Neural cell (in vitro differentiated cells): ENCODE measurements at regions not wholly inside any gene's neighbourhood (a gene's known extent, or its start where the extent isn't known, plus 50 kb on each side); places are given as distances from the start of the nearest gene placed in this dataset.

ENCODE experiments used
- H2AFZ ChIP-seq: fragments of 200-600, 300-800 bp; sonication (generic), shearing (Covaris generic); 2 replicates; pipeline ENCODE4 v1.6.0; 2014; ENCODE audit warnings: low read depth, mild to moderate bottlenecking, antibody characterized with exemption, low read length, moderate library complexity
- H3F3A ChIP-seq: fragments of 200-600 bp; shearing (Covaris generic); 2 replicates; pipeline ENCODE4 v1.6.1; 2016; ENCODE audit warnings: mild to moderate bottlenecking, moderate library complexity, mixed read lengths, antibody characterized with exemption, low read length; ENCODE audit not compliant: insufficient read depth, poor library complexity, severe bottlenecking
- H3K27ac ChIP-seq: fragments of 200-600, 300-800 bp; sonication (generic), shearing (Covaris generic); 2 replicates; pipeline ENCODE4 v1.5.1; 2014; ENCODE audit warnings: mild to moderate bottlenecking, low read length, moderate library complexity
- H3K27me3 ChIP-seq: fragments of 300-800, 200-600 bp; sonication (generic), shearing (Covaris generic); 2 replicates; pipeline ENCODE4 v1.6.0; 2014; ENCODE audit warnings: mild to moderate bottlenecking, low read depth, low read length, moderate library complexity; ENCODE audit not compliant: insufficient read depth
- H3K36me3 ChIP-seq: fragments of 300-800, 200-600 bp; sonication (generic), shearing (Covaris generic); 2 replicates; pipeline ENCODE4 v1.5.1; 2014; ENCODE audit warnings: mild to moderate bottlenecking, antibody characterized with exemption, low read length, moderate library complexity; ENCODE audit not compliant: insufficient read depth
- H3K4me2 ChIP-seq: fragments of 300-800, 200-600 bp; sonication (generic), shearing (Covaris generic); 2 replicates; pipeline ENCODE4 v1.6.0; 2014; ENCODE audit warnings: mild to moderate bottlenecking, low read length
- H3K4me3 ChIP-seq: fragments of 300-800, 200-600 bp; sonication (generic), shearing (Covaris generic); 2 replicates; pipeline ENCODE4 v1.5.1; 2014; ENCODE audit warnings: mild to moderate bottlenecking, low read length, moderate library complexity
- H3K79me2 ChIP-seq: fragments of 200-600 bp; shearing (Covaris generic); replicated peaks from 2 replicates; pipeline ENCODE4 v1.6.0; 2014; ENCODE audit warnings: mild to moderate bottlenecking, low read length, moderate library complexity; ENCODE audit not compliant: insufficient read depth
- H3K9ac ChIP-seq: fragments of 300-800, 200-600 bp; sonication (generic), shearing (Covaris generic); 2 replicates; pipeline ENCODE4 v1.6.1; 2016; ENCODE audit warnings: mild to moderate bottlenecking, low read length, mixed read lengths
- H3K9me2 ChIP-seq: fragments of 200-600 bp; shearing (Covaris generic); 2 replicates; pipeline ENCODE4 v1.6.1; 2016; ENCODE audit warnings: mild to moderate bottlenecking, low read length, mixed read lengths; ENCODE audit not compliant: insufficient read depth
- H3K9me3 ChIP-seq: fragments of 200-600, 300-800 bp; sonication (generic), shearing (Covaris generic); 2 replicates; pipeline ENCODE4 v1.6.1; 2016; ENCODE audit warnings: mild to moderate bottlenecking, mixed run types, low read length, moderate library complexity, mixed read lengths
- H4K20me1 ChIP-seq: fragments of 200-600 bp; shearing (Covaris generic); 2 replicates; pipeline ENCODE4 v1.6.1; 2016; ENCODE audit warnings: mild to moderate bottlenecking, mixed run types; ENCODE audit not compliant: insufficient read depth
- CTCF ChIP-seq: fragments of 450-650 bp; IDR thresholded peaks from 2 replicates; pipeline ENCODE4 v1.5.1; 2014; ENCODE audit warnings: antibody characterized with exemption, mild to moderate bottlenecking, moderate library complexity; ENCODE audit not compliant: poor library complexity, severe bottlenecking
- EP300 ChIP-seq: fragments of 450-650 bp; conservative IDR thresholded peaks from 2 replicates; pipeline ENCODE4 v1.6.1; 2014; ENCODE audit warnings: antibody characterized with exemption, mild to moderate bottlenecking, moderate library complexity; ENCODE audit not compliant: poor library complexity, severe bottlenecking
- EZH2 ChIP-seq: fragments of 200-600, 300-800 bp; shearing (Covaris generic), sonication (generic); IDR thresholded peaks from 2 replicates; pipeline ENCODE4 v1.6.1; 2014; ENCODE audit warnings: antibody characterized with exemption, low read length, borderline replicate concordance, mild to moderate bottlenecking; ENCODE audit not compliant: insufficient read depth, poor library complexity, severe bottlenecking
- MXI1 ChIP-seq: fragments of 450-650 bp; conservative IDR thresholded peaks from 2 replicates; pipeline ENCODE4 v1.6.1; 2014; ENCODE audit warnings: antibody characterized with exemption, mild to moderate bottlenecking; ENCODE audit not compliant: poor library complexity, severe bottlenecking
- POLR2AphosphoS5 ChIP-seq: IDR thresholded peaks from 2 replicates; pipeline ENCODE4 v1.6.1; 2012
- RAD21 ChIP-seq: fragments of 450-650 bp; conservative IDR thresholded peaks from 2 replicates; pipeline ENCODE4 v1.6.1; 2014; ENCODE audit warnings: antibody characterized with exemption, mild to moderate bottlenecking, moderate library complexity
- REST ChIP-seq: IDR thresholded peaks from 2 replicates; pipeline ENCODE4 v1.6.1; 2012; ENCODE audit warnings: borderline replicate concordance
- SMC3 ChIP-seq: fragments of 450-650 bp; conservative IDR thresholded peaks from 2 replicates; pipeline ENCODE4 v1.6.1; 2014; ENCODE audit warnings: antibody characterized with exemption, mild to moderate bottlenecking, moderate library complexity; ENCODE audit not compliant: poor library complexity
- TAF1 ChIP-seq: IDR thresholded peaks from 2 replicates; pipeline ENCODE4 v1.6.1; 2012; ENCODE audit warnings: low read depth

- TF ChIP-seq SMC3 = no peak
- no peak for TF ChIP-seq EZH2
- no peak for TF ChIP-seq POLR2AphosphoS5
- no peak for TF ChIP-seq CTCF
- no peak for TF ChIP-seq RAD21
- no peak for TF ChIP-seq EP300
- no peak for TF ChIP-seq MXI1
- no peak for TF ChIP-seq REST
- no peak for TF ChIP-seq TAF1
- no peaks in the 10 kb centered on the region for H3K79me2 ChIP-seq
- no peak overlapping the region for H3K4me3 ChIP-seq
- H3K9me2 ChIP-seq = no peaks in the 10 kb centered on the region
- H3K36me3 ChIP-seq = no peaks in the 10 kb centered on the region
- H3K9me3 ChIP-seq = no peaks in the 10 kb centered on the region
- no peak overlapping the region for H2AFZ ChIP-seq
- H3K4me2 ChIP-seq = no peak overlapping the region
- H3K9ac ChIP-seq = no peak overlapping the region
- H4K20me1 ChIP-seq = no peaks in the 10 kb centered on the region
- H3K27ac ChIP-seq = no peak overlapping the region
- H3F3A ChIP-seq = no peaks in the 10 kb centered on the region
- H3K27me3 ChIP-seq = no peaks in the 10 kb centered on the region
Observed at GRCh38 chr16:7044331-7044730, 288.3 kb upstream of the RBFOX1 start.

- Histone ChIP-seq H3K4me2 (no peak overlapping the region), H3K9me3 (no peaks in the 10 kb centered on the region), H3F3A (no peaks in the 10 kb centered on the region), H3K9me2 (no peaks in the 10 kb centered on the region), H4K20me1 (no peaks in the 10 kb centered on the region), H3K4me3 (no peak overlapping the region), H3K27me3 (no peaks in the 10 kb centered on the region), H3K27ac (no peak overlapping the region), H3K36me3 (no peaks in the 10 kb centered on the region), H2AFZ (no peak overlapping the region), H3K9ac (no peak overlapping the region), H3K79me2 (no peaks in the 10 kb centered on the region)
- TF ChIP-seq POLR2AphosphoS5 (no peak), EP300 (no peak), SMC3 (no peak), EZH2 (no peak), TAF1 (no peak), RAD21 (no peak), MXI1 (no peak), CTCF (no peak), REST (no peak)
Observed at GRCh38 chr16:7038475-7038874, 294.2 kb upstream of the RBFOX1 start.
